HCT116 (cell line): ENCODE measurements at regions not wholly inside any gene's neighbourhood (a gene's known extent, or its start where the extent isn't known, plus 50 kb on each side); places are given as distances from the start of the nearest gene placed in this dataset.

Experiments
- CEBPB ChIP-seq: IDR thresholded peaks from 2 replicates; pipeline ENCODE4 v1.6.1; 2012; ENCODE audit warnings: low read depth
- EZH2 ChIP-seq: fragments of 200-600 bp; sonication (generic); IDR thresholded peaks from 2 replicates; pipeline ENCODE4 v1.6.1; 2017; ENCODE audit warnings: antibody characterized with exemption, mixed run types
- EZH2phosphoT487 ChIP-seq: fragments of 200-600 bp; IDR thresholded peaks from 2 replicates; pipeline ENCODE4 v1.6.1; 2018; ENCODE audit warnings: antibody characterized with exemption, borderline replicate concordance
- POLR2A ChIP-seq: IDR thresholded peaks from 2 replicates; pipeline ENCODE4 v1.7.0; 2011; ENCODE audit warnings: borderline replicate concordance; ENCODE audit not compliant: insufficient read depth, insufficient read length; ENCODE audit errors: extremely low read depth
- POLR2AphosphoS5 ChIP-seq: IDR thresholded peaks from 2 replicates; pipeline ENCODE4 v1.6.1; 2011; ENCODE audit warnings: mild to moderate bottlenecking, low read depth, low read length, moderate library complexity
- SIN3A ChIP-seq: IDR thresholded peaks from 2 replicates; pipeline ENCODE4 v1.6.1; 2012; ENCODE audit warnings: low read depth
- SP1 ChIP-seq: IDR thresholded peaks from 2 replicates; pipeline ENCODE4 v1.6.1; 2012; ENCODE audit warnings: low read depth
- TF ChIP-seq, protein P1 (sequence below), 3 experiments: fragments of 200-600 bp in 1 of 3; sonication (generic) in 1 of 3; IDR thresholded peaks in 2 of 3; conservative IDR thresholded peaks in 1 of 3; 2 replicates each; pipeline ENCODE4 v1.5.1; 2012 to 2017; ENCODE audit warnings: low read depth in 2 of 3, low read length in 2 of 3, antibody characterized with exemption in 1 of 3, borderline replicate concordance in 1 of 3, control low read depth in 1 of 3, mild to moderate bottlenecking in 1 of 3, mixed read lengths in 1 of 3, mixed run types in 1 of 3, moderate library complexity in 1 of 3; ENCODE audit not compliant: insufficient read depth in 1 of 3
- TF ChIP-seq, protein P2 (sequence below): IDR thresholded peaks from 2 replicates; pipeline ENCODE4 v1.6.1; 2012; ENCODE audit warnings: low read depth
- TF ChIP-seq, protein P3 (sequence below): IDR thresholded peaks from 2 replicates; pipeline ENCODE4 v1.6.1; 2012

DNA sequence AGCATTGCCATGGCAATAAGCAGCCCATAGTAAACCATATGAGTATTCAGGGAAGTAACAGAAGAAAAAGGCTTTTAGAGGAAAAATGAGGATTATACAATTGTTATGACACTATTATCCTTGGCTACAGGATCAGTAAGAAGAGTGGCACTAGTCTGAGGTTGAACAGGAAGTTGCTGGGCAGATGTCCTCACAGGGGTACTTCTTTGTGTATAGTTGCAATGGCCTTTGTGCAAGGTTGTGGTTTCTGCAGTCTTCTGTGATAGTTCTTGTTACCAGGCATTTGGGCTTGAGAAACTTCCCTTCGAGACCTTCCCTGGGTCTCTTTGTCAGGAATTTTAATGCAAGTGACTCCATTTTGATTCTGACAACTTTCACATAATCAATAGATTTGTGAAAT lies 100.6 kb upstream of the ATP11B start:
- TF ChIP-seq, protein P1, sequence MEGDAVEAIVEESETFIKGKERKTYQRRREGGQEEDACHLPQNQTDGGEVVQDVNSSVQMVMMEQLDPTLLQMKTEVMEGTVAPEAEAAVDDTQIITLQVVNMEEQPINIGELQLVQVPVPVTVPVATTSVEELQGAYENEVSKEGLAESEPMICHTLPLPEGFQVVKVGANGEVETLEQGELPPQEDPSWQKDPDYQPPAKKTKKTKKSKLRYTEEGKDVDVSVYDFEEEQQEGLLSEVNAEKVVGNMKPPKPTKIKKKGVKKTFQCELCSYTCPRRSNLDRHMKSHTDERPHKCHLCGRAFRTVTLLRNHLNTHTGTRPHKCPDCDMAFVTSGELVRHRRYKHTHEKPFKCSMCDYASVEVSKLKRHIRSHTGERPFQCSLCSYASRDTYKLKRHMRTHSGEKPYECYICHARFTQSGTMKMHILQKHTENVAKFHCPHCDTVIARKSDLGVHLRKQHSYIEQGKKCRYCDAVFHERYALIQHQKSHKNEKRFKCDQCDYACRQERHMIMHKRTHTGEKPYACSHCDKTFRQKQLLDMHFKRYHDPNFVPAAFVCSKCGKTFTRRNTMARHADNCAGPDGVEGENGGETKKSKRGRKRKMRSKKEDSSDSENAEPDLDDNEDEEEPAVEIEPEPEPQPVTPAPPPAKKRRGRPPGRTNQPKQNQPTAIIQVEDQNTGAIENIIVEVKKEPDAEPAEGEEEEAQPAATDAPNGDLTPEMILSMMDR (IDR thresholded peaks at IDR 0.05 in 2 of 3, conservative IDR thresholded peaks at IDR 0.05 in 1 of 3; ENCODE audit: borderline replicate concordance in 1 of 3, insufficient read depth in 1 of 3, low read depth in 2 of 3, low read length in 2 of 3): no peak
- TF ChIP-seq, protein P2, sequence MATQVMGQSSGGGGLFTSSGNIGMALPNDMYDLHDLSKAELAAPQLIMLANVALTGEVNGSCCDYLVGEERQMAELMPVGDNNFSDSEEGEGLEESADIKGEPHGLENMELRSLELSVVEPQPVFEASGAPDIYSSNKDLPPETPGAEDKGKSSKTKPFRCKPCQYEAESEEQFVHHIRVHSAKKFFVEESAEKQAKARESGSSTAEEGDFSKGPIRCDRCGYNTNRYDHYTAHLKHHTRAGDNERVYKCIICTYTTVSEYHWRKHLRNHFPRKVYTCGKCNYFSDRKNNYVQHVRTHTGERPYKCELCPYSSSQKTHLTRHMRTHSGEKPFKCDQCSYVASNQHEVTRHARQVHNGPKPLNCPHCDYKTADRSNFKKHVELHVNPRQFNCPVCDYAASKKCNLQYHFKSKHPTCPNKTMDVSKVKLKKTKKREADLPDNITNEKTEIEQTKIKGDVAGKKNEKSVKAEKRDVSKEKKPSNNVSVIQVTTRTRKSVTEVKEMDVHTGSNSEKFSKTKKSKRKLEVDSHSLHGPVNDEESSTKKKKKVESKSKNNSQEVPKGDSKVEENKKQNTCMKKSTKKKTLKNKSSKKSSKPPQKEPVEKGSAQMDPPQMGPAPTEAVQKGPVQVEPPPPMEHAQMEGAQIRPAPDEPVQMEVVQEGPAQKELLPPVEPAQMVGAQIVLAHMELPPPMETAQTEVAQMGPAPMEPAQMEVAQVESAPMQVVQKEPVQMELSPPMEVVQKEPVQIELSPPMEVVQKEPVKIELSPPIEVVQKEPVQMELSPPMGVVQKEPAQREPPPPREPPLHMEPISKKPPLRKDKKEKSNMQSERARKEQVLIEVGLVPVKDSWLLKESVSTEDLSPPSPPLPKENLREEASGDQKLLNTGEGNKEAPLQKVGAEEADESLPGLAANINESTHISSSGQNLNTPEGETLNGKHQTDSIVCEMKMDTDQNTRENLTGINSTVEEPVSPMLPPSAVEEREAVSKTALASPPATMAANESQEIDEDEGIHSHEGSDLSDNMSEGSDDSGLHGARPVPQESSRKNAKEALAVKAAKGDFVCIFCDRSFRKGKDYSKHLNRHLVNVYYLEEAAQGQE: no peak
- TF ChIP-seq CEBPB (no peak), EZH2phosphoT487 (no peak), POLR2A (no peak), EZH2 (no peak), POLR2AphosphoS5 (no peak), SP1 (no peak), SIN3A (no peak)
- TF ChIP-seq, protein P3, sequence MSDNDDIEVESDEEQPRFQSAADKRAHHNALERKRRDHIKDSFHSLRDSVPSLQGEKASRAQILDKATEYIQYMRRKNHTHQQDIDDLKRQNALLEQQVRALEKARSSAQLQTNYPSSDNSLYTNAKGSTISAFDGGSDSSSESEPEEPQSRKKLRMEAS: no peak
